ENCODE measurements at regions not wholly inside any gene's neighbourhood (a gene's known extent, or its start where the extent isn't known, plus 50 kb on each side); places are given as distances from the start of the nearest gene placed in this dataset.

GRCh38 chr13:47457626-47458025 is 543.4 kb downstream of the SUCLA2 start:
- Histone ChIP-seq H3T11ph (ENCODE audit: low read length) (no peak overlapping the region), H3K4ac (ENCODE audit: low read depth, low read length) (no peak overlapping the region), H2BK15ac (ENCODE audit: low read depth, low read length) (no peak overlapping the region), H3K23me2 (ENCODE audit: insufficient read length, low read depth, low read length, poor library complexity, severe bottlenecking) (no peaks in the 10 kb centered on the region), H4K91ac (ENCODE audit: insufficient read length, low read depth, low read length) (no peak overlapping the region), H3K9ac (ENCODE audit: extremely low read depth, insufficient read length, low read length) (no peak overlapping the region), H3K79me1 (ENCODE audit: insufficient read depth, low read depth, low read length, poor library complexity, severe bottlenecking) (no peaks in the 10 kb centered on the region), H2AK5ac (ENCODE audit: insufficient read length, low read length) (no peak overlapping the region), H4K8ac (replicated peaks; ENCODE audit: insufficient read length, low read depth, low read length) (no peak overlapping the region), H2BK20ac (ENCODE audit: low read depth, low read length, poor library complexity, severe bottlenecking) (no peak overlapping the region), H2AFZ (ENCODE audit: low read length) (no peak overlapping the region), H4K5ac (ENCODE audit: insufficient read length, low read depth, low read length) (no peak overlapping the region), H3K27me3 (ENCODE audit: insufficient read depth, low read length) (no peaks in the 10 kb centered on the region), H3K56ac (ENCODE audit: insufficient read length, low read depth, low read length) (no peak overlapping the region), H3K14ac (ENCODE audit: insufficient read depth, low read length) (no peak overlapping the region), H4K20me1 (ENCODE audit: control insufficient read depth, insufficient read depth, insufficient read length) (no peaks in the 10 kb centered on the region), H2BK5ac (ENCODE audit: insufficient read length, low read length) (no peak overlapping the region), H3K23ac (ENCODE audit: insufficient read length, low read depth, low read length) (no peak overlapping the region), H3K18ac (ENCODE audit: insufficient read length, low read depth, low read length) (no peak overlapping the region), H3K4me1 (ENCODE audit: insufficient read depth, low read length) (peaks cover 2% of the 10 kb centered on the region; the same call in 1 of the 2 replicates), H3K9me3 (ENCODE audit: control insufficient read depth, low read depth, low read length) (no peaks in the 10 kb centered on the region), H3K4me2 (ENCODE audit: insufficient read depth, insufficient read length, low read length) (no peak overlapping the region), H3K27ac (ENCODE audit: insufficient read length, low read depth, low read length) (no peak overlapping the region), H2BK12ac (ENCODE audit: insufficient read length, low read depth, low read length) (no peak overlapping the region), H2BK120ac (ENCODE audit: low read depth, low read length, poor library complexity, severe bottlenecking) (no peak overlapping the region), H3K79me2 (ENCODE audit: insufficient read depth, low read length) (no peaks in the 10 kb centered on the region)
- no peaks in the 10 kb centered on the region; a peak in 1 of 5 replicates for H3K9me3 Mint-ChIP-seq
- TF ChIP-seq CTCF (conservative IDR thresholded peaks at IDR 0.05): no peak
- no peaks in the 10 kb centered on the region; a peak in 1 of 7 replicates for H3K36me3 Mint-ChIP-seq (ENCODE audit: insufficient read depth in 1 of 3, low read depth in 3 of 3)
- H3K27ac Mint-ChIP-seq: no peak overlapping the region
- H3K4me1 Mint-ChIP-seq: peaks cover 29 to 31% of the 10 kb centered on the region in 2 experiments
- H3K4me3 Mint-ChIP-seq: no peak overlapping the region
- no peak for DNase-seq
- no peaks in the 10 kb centered on the region for H3K27me3 Mint-ChIP-seq (ENCODE audit: low read depth)

Measured in H9 (cell line).